SK-N-SH (cell line): ENCODE measurements at regions not wholly inside any gene's neighbourhood (a gene's known extent, or its start where the extent isn't known, plus 50 kb on each side); places are given as distances from the start of the nearest gene placed in this dataset.

Source experiments
- CTCF ChIA-PET: fragments of 300-600, 350-600 bp; formaldehyde crosslinking; extraction: SDS; loops from one replicate; lab custom pipeline; 2021; lab: Yijun Ruan, JAX
- POLR2A ChIA-PET: fragments of 350-600 bp; sonication (Branson Sonifier 250); formaldehyde crosslinking; extraction: SDS; loops from one replicate; lab custom pipeline; 2020; ENCODE audit warnings: antibody characterized with exemption, inconsistent platforms; lab: Yijun Ruan, JAX
- DNase-seq: peaks from one replicate; pipeline ENCODE4 v3.0.0; 2012
- H2AFZ ChIP-seq: fragments of 200-600 bp; sonication (generic); 2 replicates; pipeline ENCODE4 v1.8.1; 2016; ENCODE audit warnings: antibody characterized with exemption, mild to moderate bottlenecking, low read depth
- H3F3A ChIP-seq: fragments of 200-600 bp; sonication (generic); replicated peaks from 2 replicates; pipeline ENCODE3; 2016; ENCODE audit warnings: antibody characterized with exemption, mild to moderate bottlenecking; ENCODE audit not compliant: insufficient read depth
- H3K27ac ChIP-seq, 2 experiments: fragments of 200-500 bp in 1 of 2; fragments of 200-600 bp in 1 of 2; sonication (Bioruptor generic) in 1 of 2; sonication (generic), shearing (Covaris generic) in 1 of 2; 2 replicates each; pipeline versions ENCODE4 v1.5.1 to v1.6.1; 2014 to 2016; ENCODE audit warnings: low read depth in 2 of 2, inconsistent platforms in 1 of 2, low read length in 1 of 2, mild to moderate bottlenecking in 1 of 2, mixed read lengths in 1 of 2
- H3K27me3 ChIP-seq: fragments of 200-600 bp; sonication (generic), shearing (Covaris generic); 2 replicates; pipeline ENCODE4 v1.6.1; 2016; ENCODE audit warnings: mixed run types; ENCODE audit not compliant: insufficient read depth
- H3K36me3 ChIP-seq, 2 experiments: fragments of 200-500 bp in 1 of 2; fragments of 200-600 bp in 1 of 2; sonication (Bioruptor generic) in 1 of 2; sonication (generic) in 1 of 2; replicated peaks in 1 of 2; 2 replicates each; pipeline versions ENCODE3 to v1.5.1; 2014 to 2016; ENCODE audit warnings: low read length in 1 of 2, mild to moderate bottlenecking in 1 of 2; ENCODE audit not compliant: insufficient read depth in 2 of 2, control insufficient read depth in 1 of 2
- H3K4me1 ChIP-seq, 2 experiments: fragments of 200-500 bp in 1 of 2; fragments of 200-600 bp in 1 of 2; sonication (Bioruptor generic) in 1 of 2; sonication (generic), shearing (Covaris generic) in 1 of 2; 2 replicates each; pipeline versions ENCODE4 v1.5.1 to v1.6.1; 2014 to 2016; ENCODE audit warnings: low read depth in 1 of 2, low read length in 1 of 2, mixed run types in 1 of 2; ENCODE audit not compliant: insufficient read depth in 2 of 2, control insufficient read depth in 1 of 2
- H3K4me2 ChIP-seq: fragments of 200-600 bp; sonication (generic), shearing (Covaris generic); 2 replicates; pipeline ENCODE4 v1.6.1; 2017; ENCODE audit warnings: mixed run types
- H3K4me3 ChIP-seq, 2 experiments: fragments of 200-500 bp in 1 of 2; fragments of 200-600 bp in 1 of 2; sonication (Bioruptor generic) in 1 of 2; sonication (generic), shearing (Covaris generic) in 1 of 2; 2 replicates each; pipeline versions ENCODE4 v1.5.1 to v1.8.1; 2014 to 2016; ENCODE audit warnings: low read depth in 2 of 2, inconsistent platforms in 1 of 2, low read length in 1 of 2, mild to moderate bottlenecking in 1 of 2, mixed read lengths in 1 of 2, moderate library complexity in 1 of 2
- H3K79me2 ChIP-seq: fragments of 200-600 bp; sonication (generic); 2 replicates; pipeline ENCODE4 v1.8.1; 2017; ENCODE audit warnings: mild to moderate bottlenecking; ENCODE audit not compliant: insufficient read depth
- H3K9ac ChIP-seq: fragments of 200-600 bp; sonication (generic); 2 replicates; pipeline ENCODE4 v1.6.1; 2017; ENCODE audit warnings: mixed run types
- H3K9me2 ChIP-seq: fragments of 200-600 bp; sonication (generic); 2 replicates; pipeline ENCODE4 v1.6.1; 2017; ENCODE audit warnings: mixed run types
- H3K9me3 ChIP-seq: fragments of 200-600 bp; sonication (generic); 2 replicates; pipeline ENCODE4 v1.6.1; 2017; ENCODE audit warnings: mixed run types, mild to moderate bottlenecking, moderate library complexity
- H4K20me1 ChIP-seq: fragments of 200-600 bp; sonication (generic); 2 replicates; pipeline ENCODE4 v1.6.1; 2017; ENCODE audit warnings: mild to moderate bottlenecking, mixed run types; ENCODE audit not compliant: insufficient read depth
- ELF1 ChIP-seq: IDR thresholded peaks from 2 replicates; pipeline ENCODE4 v1.4.0; 2012
- EZH2phosphoT487 ChIP-seq: fragments of 200-600 bp; sonication (generic); IDR thresholded peaks from 2 replicates; pipeline ENCODE4 v1.6.1; 2017; ENCODE audit warnings: low read depth, mixed run types, mild to moderate bottlenecking, antibody characterized with exemption, moderate library complexity, borderline replicate concordance
- FOXJ3 ChIP-seq: sonication (generic); formaldehyde crosslinking; IDR thresholded peaks from 2 replicates; pipeline ENCODE4 v1.5.1; 2020; ENCODE audit warnings: mild to moderate bottlenecking, missing genetic modification reagents
- FOXM1 ChIP-seq: IDR thresholded peaks from 2 replicates; pipeline ENCODE4 v1.4.0; 2012; ENCODE audit warnings: low read depth, mild to moderate bottlenecking
- GATA2 ChIP-seq: sonication (generic); formaldehyde crosslinking; IDR thresholded peaks from 2 replicates; pipeline ENCODE4 v1.5.0; 2020; ENCODE audit warnings: mild to moderate bottlenecking, missing genetic modification reagents
- MXI1 ChIP-seq: IDR thresholded peaks from 2 replicates; pipeline ENCODE4 v1.6.1; 2012; ENCODE audit warnings: mild to moderate bottlenecking, low read depth, low read length, improper control_type of control experiment
- RXRA ChIP-seq: IDR thresholded peaks from 2 replicates; pipeline ENCODE4 v1.4.0; 2012; ENCODE audit warnings: low read depth, mild to moderate bottlenecking, borderline replicate concordance
- SMC3 ChIP-seq: IDR thresholded peaks from 2 replicates; pipeline ENCODE4 v1.6.1; 2012; ENCODE audit warnings: low read depth, low read length, improper control_type of control experiment
- TAF1 ChIP-seq: IDR thresholded peaks from 2 replicates; pipeline ENCODE4 v1.6.1; 2012; ENCODE audit warnings: low read depth, mild to moderate bottlenecking, low read length, moderate library complexity, borderline replicate concordance
- TEAD4 ChIP-seq: IDR thresholded peaks from 2 replicates; pipeline ENCODE4 v1.4.0; 2012; ENCODE audit warnings: mild to moderate bottlenecking, borderline replicate concordance; ENCODE audit not compliant: insufficient read depth
- WGBS: methylation state at CpG from one replicate; pipeline ENCODE4 v1.1.6; 2017; ENCODE audit warnings: low lambda C conversion rate; 5-methylcytosine and 5-hydroxymethylcytosine counted together
- TF ChIP-seq, protein P1 (sequence below): IDR thresholded peaks from 2 replicates; pipeline ENCODE4 v1.6.1; 2012; ENCODE audit warnings: mild to moderate bottlenecking, low read depth, low read length, moderate library complexity
- TF ChIP-seq, protein P2 (sequence below): fragments of 150-350 bp; IDR thresholded peaks from 2 replicates; pipeline ENCODE4 v1.6.1; 2016; ENCODE audit warnings: mild to moderate bottlenecking, low read depth, low read length
- TF ChIP-seq, protein P3 (sequence below): IDR thresholded peaks from 2 replicates; pipeline ENCODE4 v1.4.0; 2012; ENCODE audit warnings: low read depth

DNA sequence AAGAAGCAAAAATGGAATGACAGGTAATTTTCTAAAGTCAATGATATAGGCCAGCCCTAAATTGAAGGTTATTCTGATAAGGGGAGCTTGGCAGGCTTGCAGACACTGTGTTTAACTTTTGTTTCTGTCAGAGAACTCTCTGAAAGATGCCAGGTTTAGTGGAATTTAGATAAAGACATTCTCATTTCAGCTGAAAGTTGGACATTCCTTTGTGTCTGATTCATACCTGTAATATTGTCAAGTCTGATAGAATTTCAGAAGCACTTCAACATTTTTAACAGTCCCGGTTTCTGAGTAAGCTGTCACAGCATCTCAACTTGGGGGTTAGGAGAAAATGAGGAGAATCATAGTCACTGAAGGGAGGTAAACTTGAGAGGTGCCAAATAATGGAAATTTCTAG, 84.0 kb downstream of the DIPK2A start:
- H4K20me1 ChIP-seq = no peaks in the 10 kb centered on the region
- H3K4me3 ChIP-seq = no peak overlapping the region
- no peaks in the 10 kb centered on the region for H3K9me3 ChIP-seq
- no peaks in the 10 kb centered on the region for H3F3A ChIP-seq
- no peak overlapping the region for H3K9ac ChIP-seq
- no peaks in the 10 kb centered on the region for H3K36me3 ChIP-seq
- CTCF ChIA-PET = no interaction called here
- POLR2A ChIA-PET = no interaction called here
- no peak overlapping the region for H2AFZ ChIP-seq
- no peak overlapping the region for H3K4me2 ChIP-seq
- no peaks in the 10 kb centered on the region for H3K4me1 ChIP-seq
- no peak overlapping the region for H3K27ac ChIP-seq
- TF ChIP-seq SMC3 = no peak
- TF ChIP-seq, protein P1, sequence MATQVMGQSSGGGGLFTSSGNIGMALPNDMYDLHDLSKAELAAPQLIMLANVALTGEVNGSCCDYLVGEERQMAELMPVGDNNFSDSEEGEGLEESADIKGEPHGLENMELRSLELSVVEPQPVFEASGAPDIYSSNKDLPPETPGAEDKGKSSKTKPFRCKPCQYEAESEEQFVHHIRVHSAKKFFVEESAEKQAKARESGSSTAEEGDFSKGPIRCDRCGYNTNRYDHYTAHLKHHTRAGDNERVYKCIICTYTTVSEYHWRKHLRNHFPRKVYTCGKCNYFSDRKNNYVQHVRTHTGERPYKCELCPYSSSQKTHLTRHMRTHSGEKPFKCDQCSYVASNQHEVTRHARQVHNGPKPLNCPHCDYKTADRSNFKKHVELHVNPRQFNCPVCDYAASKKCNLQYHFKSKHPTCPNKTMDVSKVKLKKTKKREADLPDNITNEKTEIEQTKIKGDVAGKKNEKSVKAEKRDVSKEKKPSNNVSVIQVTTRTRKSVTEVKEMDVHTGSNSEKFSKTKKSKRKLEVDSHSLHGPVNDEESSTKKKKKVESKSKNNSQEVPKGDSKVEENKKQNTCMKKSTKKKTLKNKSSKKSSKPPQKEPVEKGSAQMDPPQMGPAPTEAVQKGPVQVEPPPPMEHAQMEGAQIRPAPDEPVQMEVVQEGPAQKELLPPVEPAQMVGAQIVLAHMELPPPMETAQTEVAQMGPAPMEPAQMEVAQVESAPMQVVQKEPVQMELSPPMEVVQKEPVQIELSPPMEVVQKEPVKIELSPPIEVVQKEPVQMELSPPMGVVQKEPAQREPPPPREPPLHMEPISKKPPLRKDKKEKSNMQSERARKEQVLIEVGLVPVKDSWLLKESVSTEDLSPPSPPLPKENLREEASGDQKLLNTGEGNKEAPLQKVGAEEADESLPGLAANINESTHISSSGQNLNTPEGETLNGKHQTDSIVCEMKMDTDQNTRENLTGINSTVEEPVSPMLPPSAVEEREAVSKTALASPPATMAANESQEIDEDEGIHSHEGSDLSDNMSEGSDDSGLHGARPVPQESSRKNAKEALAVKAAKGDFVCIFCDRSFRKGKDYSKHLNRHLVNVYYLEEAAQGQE = no peak
- TF ChIP-seq TAF1 = no peak
- TF ChIP-seq, protein P2, sequence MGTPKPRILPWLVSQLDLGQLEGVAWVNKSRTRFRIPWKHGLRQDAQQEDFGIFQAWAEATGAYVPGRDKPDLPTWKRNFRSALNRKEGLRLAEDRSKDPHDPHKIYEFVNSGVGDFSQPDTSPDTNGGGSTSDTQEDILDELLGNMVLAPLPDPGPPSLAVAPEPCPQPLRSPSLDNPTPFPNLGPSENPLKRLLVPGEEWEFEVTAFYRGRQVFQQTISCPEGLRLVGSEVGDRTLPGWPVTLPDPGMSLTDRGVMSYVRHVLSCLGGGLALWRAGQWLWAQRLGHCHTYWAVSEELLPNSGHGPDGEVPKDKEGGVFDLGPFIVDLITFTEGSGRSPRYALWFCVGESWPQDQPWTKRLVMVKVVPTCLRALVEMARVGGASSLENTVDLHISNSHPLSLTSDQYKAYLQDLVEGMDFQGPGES = no peak
- no peak for TF ChIP-seq GATA2 (CRISPR knock-in tag)
- TF ChIP-seq MXI1 = no peak
- no peak for TF ChIP-seq FOXM1
- no peak for TF ChIP-seq TEAD4
- no peaks in the 10 kb centered on the region for H3K9me2 ChIP-seq
- WGBS = 0% methylated on average over 1 of the region's 1 CpG
- DNase-seq = no peak
- no peaks in the 10 kb centered on the region for H3K27me3 ChIP-seq
- H3K79me2 ChIP-seq = no peaks in the 10 kb centered on the region

DNA sequence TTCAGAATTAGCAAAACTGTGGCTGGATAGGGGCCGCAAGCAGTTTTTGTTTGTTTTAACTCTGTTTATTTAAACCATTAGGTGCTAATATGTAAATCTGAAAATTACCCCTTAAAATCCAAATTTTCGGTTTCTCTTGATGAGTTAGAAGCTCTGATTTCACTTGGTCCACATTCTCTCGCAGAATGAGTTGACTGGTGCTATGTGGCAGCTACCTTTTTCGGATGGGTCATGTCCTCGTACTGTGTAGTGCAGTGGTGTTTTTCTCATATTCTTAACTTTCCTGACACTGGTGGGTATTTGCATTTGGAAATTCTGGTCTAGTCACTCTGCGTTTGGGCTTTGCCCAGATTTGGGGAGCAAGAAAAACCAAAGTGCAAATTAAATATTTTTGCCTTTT, 87.1 kb downstream of the DIPK2A start:
- Histone ChIP-seq H3K4me3 (no peak overlapping the region), H3K27me3 (no peaks in the 10 kb centered on the region), H3K4me1 (no peaks in the 10 kb centered on the region; a peak in 1 of 4 replicates), H3K9me3 (no peaks in the 10 kb centered on the region), H3K4me2 (no peak overlapping the region), H3K9ac (no peak overlapping the region), H3K9me2 (no peaks in the 10 kb centered on the region), H3K36me3 (no peaks in the 10 kb centered on the region), H3K27ac (no peak overlapping the region), H3K79me2 (no peaks in the 10 kb centered on the region), H4K20me1 (no peaks in the 10 kb centered on the region), H2AFZ (no peak overlapping the region), H3F3A (no peaks in the 10 kb centered on the region)
- 7% methylated on average over 6 of the region's 6 CpGs for WGBS
- DNase-seq = no peak
- ChIA-PET CTCF (interaction anchor here (1.4 kb wide), 1 partner anchor 15 kb away, joined by 3 read pairs; no protein-coding TSS in a partner anchor), POLR2A (no interaction called here)
- TF ChIP-seq RXRA (no peak), FOXJ3 (CRISPR knock-in tag) (no peak), ELF1 (no peak), EZH2phosphoT487 (no peak), MXI1 (no peak)
- TF ChIP-seq, protein P3, sequence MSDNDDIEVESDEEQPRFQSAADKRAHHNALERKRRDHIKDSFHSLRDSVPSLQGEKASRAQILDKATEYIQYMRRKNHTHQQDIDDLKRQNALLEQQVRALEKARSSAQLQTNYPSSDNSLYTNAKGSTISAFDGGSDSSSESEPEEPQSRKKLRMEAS = no peak
